ENCODE measurements at regions not wholly inside any gene's neighbourhood (a gene's known extent, or its start where the extent isn't known, plus 50 kb on each side); places are given as distances from the start of the nearest gene placed in this dataset.
"Not testable (repeated sequence)": the region's sequence is repeated elsewhere in the genome, so short reads cannot be mapped to it uniquely, and the experiment has no call there.

DNA sequence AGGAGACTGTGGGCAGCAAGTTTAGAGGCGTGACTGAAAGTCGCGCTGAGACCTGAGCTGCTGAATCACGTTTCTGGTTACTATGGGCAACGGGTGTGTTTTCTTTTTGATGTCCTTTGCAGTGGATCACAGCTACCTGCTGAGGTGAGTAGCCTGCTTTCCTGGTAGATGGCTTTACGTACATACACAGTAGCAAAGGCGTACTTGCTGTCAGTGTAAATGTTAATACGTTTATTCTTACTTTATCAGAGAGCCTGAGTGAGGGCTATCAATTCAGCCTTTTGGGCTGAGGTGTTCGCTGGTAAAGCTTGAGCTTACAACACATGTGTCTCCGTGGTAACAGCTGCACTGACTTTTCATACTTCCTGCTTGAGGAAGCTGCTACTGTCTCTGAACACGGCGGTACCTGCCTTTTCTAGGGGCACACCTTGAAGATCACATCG is 165.1 kb upstream of the CCZ1B start:
- FAIRE-seq: not testable (repeated sequence)

DNA sequence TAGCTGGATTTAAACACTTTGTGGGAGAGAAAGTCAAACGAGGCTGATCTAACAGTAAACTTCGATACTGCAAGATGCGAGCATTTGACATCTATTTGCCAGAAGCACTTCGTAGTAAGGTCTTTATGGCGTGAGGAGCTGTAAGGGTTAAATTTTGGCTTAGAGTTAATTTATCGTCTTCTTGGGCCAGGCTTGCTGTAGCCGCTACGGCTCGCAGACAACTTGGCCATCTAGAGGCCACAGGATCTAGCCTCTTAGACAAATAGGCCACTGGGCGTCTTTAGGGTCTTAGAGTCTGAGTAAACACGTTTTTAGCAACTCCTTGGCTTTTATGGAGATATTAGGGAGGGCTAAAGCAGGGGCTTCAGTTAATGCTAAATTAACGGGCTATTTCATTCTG is 165.6 kb upstream of the CCZ1B start:
- FAIRE-seq: not testable (repeated sequence)

DNA sequence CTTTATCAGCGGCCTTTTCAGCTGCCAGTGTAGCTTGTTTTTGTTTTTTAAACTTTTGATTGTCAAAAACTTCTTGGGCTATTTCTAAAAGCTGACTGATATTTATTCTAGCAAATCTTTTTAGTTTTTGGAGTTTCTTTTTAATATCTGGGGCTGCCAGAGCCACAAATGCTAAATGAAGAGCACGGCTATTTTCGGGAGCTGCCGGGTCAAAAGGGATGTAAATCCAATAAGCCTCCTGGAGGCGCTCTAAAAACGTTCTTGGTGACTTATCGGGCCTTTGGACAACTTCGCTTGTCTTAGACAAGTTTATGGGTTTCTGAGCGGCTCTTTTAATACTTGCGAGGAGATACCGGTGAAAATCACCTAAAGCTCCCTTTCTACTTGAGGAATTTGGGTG is 166.1 kb upstream of the CCZ1B start:
- not testable (repeated sequence) for FAIRE-seq

DNA sequence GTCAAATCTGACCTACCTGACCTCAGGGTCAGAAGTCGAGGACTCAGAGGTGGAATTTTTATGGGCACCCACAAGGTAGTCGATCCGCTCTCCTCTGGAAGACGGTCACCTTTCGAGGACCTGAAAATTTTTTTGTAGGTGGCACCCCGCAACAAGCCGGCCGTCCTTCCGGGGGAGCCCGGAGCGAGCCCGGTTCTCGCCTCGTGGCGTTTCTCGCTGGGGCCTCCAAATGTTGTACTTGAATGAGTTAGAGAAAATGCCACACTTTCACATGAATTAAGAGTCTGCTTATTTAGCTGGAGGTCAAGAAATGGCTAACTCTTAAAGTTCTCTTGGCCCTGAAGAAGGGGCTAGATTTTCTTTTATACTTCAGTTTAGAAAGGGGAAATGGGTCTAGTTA is 169.0 kb upstream of the CCZ1B start:
- FAIRE-seq: not testable (repeated sequence)

DNA sequence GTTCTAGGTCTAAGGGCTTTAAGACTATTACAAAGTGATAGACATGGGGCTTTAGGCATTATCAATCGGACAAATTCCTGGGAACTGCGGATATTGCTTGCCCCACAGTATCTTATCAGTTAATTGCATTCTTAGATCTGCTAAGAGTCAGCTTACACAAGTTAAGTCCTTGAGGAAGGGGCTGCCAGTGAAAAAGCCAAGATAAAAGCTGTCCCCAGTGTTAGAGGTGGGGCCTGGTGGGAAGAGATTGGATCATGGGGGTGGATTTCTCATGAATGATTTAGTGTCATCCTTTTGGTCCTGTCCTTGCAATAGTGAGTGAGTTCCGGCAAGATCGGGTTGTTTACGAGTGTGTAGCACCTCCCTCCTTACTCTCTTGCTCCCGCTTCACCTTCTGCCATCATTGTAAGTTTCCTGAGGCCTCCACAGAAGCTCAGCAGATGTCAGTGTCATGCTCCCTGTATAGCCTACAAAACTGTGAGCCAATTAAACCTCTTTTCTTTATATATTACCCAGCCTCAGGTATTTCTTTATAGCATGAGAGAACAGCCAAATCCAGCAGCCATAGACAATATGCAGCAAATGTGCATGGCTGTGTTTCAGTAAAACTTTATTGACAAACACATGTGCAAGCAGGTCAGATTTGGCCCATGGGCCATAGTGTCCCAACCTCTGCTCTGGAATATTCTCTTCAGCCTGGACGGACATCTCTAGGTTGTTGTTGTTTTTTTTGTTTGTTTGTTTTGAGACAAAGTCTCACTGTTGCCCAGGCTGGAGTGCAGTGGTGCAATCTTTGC is 169.6 kb upstream of the CCZ1B start:
- FAIRE-seq: not testable (repeated sequence)

DNA sequence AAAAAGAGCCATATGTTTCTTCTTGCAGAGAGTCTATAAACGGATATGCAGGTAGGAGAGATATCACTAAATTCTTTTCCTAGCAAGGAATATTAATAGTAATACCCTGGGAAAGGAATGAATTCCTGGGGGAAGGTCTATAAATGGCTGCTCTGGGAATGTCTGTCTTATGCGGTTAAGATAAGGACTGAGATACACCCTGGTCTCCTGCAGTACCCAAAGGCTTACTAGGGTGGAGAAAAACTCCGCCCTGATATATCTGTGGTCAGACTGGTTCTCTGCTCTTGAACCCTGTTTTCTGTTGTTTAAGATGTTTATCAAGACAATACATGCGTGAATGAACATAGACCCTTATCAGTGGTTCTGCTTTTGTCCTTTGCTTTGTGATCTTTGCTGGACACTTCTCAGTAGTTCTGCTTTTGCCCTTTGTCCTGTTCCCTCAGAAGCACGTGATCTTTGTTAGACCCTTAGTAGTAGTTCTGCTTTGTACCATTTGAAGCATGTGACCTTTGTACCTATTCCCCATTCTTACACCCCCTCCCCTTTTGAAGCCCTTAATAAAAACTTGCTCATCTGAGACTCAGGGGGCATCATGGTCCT is 173.1 kb upstream of the CCZ1B start:
- not testable (repeated sequence) for FAIRE-seq

DNA sequence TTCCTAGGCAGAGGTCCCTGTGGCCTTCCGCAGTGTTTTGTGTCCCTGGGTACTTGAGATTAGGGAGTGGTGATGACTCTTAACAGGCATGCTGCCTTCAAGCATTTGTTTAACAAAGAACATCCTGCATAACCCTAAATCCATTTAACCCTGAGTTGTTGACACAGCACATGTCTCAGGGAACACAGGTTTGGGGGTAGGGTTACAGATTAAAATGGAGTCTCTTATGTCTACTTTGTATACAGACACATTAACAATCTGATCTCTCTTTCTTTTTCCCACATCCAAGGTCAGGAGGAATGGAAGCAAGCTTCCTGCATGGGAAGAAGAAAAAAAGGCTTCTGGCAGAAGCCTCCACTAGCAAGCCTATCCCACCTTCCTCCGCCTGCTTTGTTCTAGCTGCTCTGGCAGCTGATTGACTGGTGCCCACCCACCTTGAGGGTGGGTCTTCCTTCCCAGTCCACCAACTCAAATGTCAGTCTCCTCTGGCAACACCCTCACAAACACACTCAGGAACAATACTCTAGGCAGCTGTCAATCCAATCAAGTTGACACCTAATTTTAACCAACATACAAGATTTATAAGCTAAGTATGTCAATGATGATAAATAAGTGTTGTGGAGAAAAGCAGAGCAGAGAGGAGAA is 176.5 kb upstream of the CCZ1B start:
- FAIRE-seq: no peak

DNA sequence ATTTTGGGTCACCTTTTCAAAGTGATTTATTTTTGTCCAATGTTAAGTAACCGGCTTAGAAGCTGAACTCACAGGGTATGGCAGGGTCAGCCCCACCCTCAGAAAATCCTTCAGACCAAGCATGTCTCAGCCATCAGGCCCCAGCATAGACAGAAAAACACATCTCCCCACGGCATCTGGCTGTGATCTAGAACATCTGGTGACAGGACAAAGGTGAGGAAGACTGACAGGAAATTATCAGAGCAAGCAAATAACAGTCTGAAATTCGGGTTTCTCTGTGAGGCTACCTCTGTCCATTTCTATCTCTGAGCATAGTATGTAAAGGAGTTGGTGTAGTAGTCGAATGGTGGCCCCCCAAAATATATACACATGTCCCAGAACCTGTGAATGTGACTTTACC is 177.0 kb upstream of the C1GALT1 start:
- no peak for FAIRE-seq

DNA sequence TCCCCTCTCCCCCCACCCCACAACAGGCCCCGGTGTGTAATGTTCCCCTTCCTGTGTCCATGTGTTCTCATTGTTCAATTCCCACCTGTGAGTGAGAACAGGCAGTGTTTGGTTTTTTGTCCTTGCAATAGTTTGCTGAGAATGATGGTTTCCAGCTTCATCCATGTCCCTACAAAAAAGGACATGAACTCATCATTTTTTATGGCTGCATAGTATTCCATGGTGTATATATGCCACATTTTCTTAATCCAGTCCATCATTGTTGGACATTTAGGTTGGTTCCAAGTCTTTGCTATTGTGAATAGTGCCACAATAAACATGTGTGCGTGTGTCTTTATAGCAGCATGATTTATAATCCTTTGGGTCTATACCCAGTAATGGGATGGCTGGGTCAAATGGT is 176.4 kb upstream of the C1GALT1 start:
- FAIRE-seq: not testable (repeated sequence)

DNA sequence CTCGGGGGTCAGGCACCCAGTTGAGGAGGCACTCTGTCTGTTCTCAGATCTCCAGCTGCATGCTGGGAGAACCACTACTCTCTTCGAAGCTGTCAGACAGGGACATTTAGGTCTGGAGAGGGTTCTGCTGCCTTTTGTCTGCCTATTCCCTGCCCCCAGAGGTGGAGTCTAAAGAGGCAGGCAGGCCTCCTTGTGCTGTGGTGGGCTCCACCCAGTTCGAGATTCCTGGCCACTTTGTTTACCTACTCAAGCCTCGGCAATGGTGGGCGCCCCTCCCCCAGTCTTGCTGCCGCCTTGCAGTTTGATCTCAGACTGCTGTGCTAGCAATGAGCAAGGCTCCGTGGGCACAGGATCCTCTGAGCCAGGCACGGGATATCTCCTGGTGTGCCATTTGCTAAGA is 171.1 kb upstream of the C1GALT1 start:
- FAIRE-seq: not testable (repeated sequence)

DNA sequence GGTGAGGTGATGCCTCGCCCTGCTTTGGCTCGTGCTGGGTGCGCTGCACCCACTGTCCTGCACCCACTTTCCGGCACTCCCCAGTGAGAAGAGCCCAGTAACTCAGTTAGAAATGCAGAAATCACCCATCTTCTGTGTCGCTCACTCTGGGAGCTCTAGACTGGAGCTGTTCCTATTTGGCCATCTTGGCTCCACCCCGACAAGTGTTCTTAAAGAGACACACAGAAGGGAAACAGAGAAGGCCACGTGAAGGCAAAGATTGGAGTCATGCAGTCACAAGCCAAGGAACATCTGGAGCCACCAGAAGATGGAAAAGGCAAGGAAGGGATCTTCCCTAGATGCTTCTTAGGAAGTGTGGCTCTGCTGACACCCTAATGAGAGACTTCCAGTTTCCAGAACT is 170.6 kb upstream of the C1GALT1 start:
- not testable (repeated sequence) for FAIRE-seq

DNA sequence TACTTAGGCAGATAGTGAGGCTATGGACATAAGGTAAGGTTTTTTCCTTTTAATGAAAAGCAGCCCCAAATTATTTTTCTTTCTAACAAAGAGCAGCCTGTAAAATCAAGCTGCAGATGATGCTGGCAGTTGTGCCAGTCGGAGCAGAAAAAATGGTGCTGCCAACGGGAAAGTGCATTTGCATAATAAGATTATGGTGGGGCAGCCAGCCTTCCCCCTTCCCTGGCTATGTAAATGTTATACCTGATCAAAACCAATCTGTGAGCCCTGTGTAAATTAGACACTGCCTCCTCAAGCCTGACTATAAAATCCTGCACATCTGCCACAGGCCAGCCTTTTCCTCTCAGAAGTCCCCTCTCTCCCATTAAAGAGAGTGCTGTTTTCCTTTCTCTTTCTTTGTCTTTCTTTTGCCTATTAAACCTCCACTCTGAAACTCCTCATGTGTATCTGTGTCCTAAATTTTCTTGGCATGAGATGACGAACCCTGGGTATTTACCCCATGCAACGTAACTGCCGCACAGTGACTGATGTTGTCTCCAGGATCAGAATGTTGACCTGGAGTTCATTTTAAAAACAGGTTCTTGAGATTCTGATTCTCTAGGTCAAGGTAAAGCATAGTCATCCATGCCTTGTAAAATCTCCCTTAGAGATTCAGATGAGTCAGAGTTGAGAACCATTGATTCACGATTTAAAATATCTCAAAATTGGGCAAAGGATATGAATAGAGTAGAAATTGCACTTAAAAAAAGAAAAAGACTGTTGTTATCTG is 167.3 kb upstream of the C1GALT1 start:
- FAIRE-seq: no peak

DNA sequence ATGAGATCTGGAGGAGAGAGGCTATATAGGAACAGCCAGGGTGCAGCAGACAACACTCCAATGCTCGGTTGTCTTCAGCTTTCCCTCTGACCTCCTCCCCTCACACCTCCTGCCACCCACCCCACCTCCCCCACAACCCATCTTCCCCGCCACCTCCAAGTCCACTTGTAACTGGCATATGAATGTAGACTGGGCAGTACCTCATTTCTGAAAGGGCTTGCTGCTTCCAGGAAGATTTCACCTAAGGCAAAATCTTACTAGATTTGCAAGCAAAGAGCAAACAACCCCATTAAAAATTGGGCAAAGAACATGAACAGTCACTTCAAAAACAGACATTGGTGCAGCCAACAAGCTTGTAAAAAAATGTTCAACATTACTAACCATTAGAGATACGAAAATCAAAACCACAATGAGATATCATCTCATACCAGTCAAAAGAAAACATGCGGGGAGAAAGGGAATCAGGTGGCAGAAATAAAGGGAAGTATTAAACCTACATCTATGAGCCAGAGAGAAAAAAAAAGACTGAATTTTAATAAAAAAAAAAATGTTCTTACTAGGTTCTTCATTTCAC is 164.6 kb upstream of the C1GALT1 start:
- FAIRE-seq: no peak

DNA sequence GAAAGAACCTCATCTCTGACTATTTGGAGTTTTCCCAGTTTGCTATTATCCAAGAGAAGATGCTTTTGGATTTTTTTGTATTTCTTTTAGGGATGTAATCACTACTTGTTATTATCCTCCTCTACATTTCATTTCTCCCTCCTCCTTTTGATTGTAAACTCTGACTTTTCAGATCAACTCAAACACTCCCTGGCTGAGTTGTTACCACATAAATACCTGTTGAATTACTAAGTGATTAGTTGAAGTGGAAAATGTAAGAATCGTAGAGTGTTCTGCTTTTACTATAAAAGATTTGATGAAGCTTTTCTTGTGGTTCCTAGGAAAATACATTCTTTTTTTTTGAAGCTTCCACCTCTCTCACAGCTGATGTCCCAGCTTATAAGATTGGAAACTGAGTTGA is 164.1 kb upstream of the C1GALT1 start:
- FAIRE-seq: no peak

DNA sequence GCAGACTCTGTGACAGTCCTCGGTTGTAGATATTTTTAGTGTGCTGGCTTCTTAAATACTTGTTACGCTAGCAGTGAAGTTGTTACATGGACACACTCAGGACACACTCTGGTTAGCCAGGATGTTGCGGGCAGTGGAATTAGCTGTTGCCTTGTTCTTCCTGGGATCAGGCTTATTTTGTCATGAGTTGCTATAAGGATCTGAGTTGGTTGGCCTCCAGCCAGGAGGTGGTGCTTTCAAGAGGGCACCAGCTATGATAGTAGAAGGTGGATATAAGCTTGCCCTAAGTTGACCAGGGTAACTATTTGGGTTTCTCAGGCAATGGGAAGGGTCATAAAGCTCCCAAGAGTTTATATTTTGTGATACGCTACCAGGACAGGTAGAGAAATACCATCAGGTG is 150.1 kb upstream of the C1GALT1 start:
- FAIRE-seq: no peak

DNA sequence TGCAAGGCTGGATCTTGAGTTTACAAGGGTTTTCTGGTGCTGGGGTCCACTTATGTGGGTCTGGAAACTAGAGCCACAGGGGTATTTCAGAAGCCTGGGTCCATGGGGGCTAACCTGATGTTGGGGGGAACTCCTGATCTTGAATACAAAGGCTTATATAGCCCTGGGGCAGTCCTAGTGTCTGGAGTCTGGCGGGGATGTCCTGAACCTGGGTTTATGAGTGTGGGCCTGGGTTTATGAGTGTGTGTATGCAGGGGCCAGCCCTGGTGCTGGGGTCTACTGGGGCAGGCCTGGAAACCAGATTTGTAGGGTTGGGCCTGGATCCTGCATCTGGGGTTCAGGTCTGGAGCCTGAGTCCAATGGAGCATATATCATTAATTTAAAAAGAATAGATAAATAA is 146.5 kb upstream of the C1GALT1 start:
- FAIRE-seq: no peak

DNA sequence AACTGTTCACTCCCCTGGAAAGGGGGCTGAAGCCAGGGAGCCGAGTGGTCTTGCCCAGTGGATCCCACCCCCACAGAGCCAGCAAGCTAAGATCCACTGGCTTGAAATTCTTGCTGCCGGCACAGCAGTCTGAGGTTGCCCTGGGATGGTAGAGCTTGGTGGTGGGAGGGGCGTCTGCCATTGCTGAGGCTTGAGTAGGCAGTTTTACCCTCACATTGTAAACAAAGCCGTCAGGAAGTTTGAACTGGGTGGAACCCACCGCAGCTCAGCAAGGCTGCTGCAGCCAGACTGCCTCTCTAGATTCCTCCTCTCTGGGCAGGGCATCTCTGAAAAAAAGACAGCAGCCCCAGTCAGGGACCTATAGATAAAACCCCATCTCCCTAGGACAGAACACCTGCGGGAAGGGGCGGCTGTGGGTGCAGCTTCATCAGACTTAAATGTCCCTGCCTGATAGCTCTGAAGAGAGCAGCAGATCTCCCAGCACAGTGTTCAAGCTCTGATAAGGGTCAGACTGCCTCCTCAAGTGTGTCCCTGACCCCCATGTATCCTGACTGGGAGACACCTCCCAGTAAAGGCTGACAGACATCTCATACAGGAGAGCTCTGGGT is 140.0 kb upstream of the C1GALT1 start:
- not testable (repeated sequence) for FAIRE-seq

DNA sequence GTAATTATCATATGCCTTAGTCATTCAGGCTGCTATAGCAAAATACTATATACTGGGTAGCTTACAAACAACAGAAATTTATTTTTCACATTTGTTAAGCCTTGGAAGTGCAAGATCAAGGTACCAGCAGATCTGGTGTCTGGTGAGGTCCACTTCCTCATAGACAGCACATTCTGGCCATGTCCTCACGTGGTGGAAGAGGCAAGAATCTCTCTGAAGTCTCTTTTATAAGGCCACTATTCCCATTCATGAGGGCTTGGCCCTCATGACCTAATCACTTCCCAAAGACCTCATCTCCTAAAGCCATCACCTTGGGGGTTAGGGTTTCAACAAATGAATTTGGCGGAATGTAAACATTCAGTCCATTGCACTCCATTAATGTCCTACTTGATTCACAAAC is 137.5 kb upstream of the C1GALT1 start:
- FAIRE-seq: no peak

DNA sequence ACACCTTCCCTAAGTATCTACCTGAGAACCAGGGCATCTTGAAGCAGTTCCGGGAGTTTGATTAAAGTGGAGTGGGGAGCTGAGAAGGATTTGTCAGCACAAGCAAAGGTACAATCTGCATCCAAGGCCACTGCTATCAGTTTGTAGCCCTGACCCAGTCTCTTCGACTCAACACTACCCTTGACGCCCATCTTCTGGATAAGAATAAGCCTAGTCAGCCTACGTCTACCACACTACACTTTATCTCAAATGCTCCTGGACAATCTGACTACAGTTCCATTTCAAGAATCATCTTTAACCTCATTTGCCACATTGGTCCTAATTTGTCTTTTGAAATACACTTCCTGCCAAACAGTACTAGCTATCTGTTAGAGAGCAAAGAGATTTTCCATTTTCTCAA is 134.1 kb upstream of the C1GALT1 start:
- FAIRE-seq: no peak

DNA sequence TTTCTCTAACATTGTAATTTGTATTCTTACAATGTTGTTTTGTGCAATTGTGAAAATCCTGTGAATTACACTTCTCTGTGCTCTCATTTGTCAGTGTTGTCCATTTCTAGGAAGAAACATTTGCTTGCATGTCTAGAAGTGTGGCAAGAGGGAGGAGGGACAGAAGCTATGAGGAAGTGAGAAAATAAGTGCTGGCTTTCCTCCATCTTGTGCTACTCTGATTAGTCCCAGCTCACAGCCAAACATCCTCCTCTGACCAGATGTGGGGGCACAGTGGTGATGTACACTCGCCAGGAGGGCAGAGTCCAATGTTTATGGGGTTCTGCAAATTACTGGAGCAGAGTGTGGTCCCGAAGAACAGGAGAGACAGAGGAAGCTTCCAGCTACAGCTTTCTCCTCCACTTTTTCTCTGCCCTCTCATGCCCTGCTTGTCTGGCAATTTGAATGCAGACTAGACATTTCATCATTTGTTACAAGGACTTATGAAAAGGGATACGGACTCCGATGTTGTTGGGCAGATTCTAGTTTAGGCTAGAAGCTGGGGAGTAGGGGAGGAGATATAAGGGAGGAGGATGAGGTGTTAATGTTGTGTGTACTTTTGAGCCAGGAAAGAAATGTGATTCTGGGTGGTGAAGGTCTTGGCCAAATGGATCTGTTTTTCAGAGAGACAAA is 131.0 kb upstream of the C1GALT1 start:
- FAIRE-seq: no peak

DNA sequence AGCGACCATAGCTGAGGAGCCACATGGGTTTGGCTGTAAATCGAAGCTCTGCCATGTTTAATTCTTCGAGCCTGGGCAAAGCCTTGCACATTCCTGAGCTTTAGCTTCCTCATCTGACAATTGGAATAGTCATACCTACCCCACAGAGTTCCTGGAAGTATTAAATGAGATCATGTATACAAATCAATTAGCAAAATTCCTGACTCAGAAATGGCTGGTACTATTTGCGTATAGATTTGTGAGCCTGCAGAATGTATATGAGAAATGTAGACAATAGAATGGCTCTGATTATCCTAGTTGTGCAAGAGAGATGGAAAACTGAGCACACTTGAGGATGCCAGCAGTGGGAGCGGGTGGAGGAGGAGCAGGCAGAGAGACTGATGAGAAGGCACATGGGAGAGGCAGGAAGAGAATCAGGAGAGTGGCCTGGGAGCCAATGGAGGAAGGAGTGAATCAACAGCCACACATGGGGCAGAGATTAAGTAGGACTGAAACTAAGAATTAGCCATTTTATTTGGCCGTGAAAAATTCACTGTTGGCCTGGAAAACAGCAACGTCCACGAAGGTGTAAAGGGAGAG is 128.0 kb upstream of the C1GALT1 start:
- no peak for FAIRE-seq

Data from colon (tissue), 2 donors.